ENCODE measurements at regions not wholly inside any gene's neighbourhood (a gene's known extent, or its start where the extent isn't known, plus 50 kb on each side); places are given as distances from the start of the nearest gene placed in this dataset.

DNA sequence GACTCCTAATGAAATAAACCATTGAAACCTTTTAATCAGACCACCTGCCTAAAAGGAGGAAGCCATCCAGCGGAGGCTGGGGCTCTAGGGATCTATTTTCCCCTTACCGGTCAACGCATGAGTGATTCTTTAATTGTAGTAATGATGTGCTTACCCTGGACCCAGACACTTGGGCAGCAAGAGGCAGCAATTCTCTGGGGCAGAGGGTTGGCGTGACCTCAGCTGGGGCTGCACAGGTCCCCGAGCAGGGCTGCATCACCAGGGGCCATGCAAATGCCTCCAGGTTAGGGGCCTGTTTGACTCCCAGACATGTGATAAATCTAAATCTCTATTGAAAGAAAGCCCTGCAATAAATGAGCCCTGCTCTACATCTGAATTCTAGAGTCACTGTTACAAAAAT, 194.2 kb upstream of the TSHZ3 start:
- no peaks in the 10 kb centered on the region for H3K27me3 ChIP-seq (ENCODE audit: control insufficient read depth, extremely low read depth, insufficient read depth, low read length)
- DNase-seq (ENCODE audit: low read depth, low spot score) = no peak

DNA sequence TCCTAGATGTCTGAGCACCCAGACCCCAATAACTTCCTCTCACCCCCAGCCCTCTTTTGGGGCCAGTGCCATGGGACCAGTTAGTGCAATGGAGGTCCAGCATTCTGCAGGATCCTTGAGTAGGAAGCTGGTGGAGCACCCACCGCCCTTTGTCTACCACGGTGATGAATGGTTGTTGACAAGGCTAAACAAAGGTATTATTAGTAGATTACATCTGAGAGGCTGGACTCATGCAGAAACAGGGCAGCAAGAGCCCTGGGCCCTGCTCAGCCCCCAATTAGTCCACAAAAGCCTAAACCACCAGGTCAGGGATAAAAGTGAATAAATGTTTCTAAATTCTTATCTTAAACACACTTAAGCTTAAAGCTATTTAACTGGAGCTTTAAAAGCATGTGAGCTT, 196.5 kb upstream of the TSHZ3 start:
- Histone ChIP-seq H2AFZ (ENCODE audit: control insufficient read depth, low read length) (no peak overlapping the region), H3K36me3 (ENCODE audit: control insufficient read depth in 2 of 2, extremely low read depth in 1 of 2, insufficient read depth in 2 of 2, low read length in 2 of 2) (no peaks in the 10 kb centered on the region), H3K9ac (ENCODE audit: control insufficient read depth, extremely low read depth, insufficient read depth, low read length) (no peak overlapping the region), H3K9me3 (ENCODE audit: control insufficient read depth, low read depth, low read length) (no peaks in the 10 kb centered on the region), H4K20me1 (ENCODE audit: control insufficient read depth, extremely low read depth, insufficient read depth, low read length) (no peaks in the 10 kb centered on the region), H3K27ac (ENCODE audit: control insufficient read depth, insufficient read depth, low read length) (no peak overlapping the region), H3K4me1 (ENCODE audit: control insufficient read depth, extremely low read depth, insufficient read depth, low read length) (no peaks in the 10 kb centered on the region), H3K79me2 (ENCODE audit: control insufficient read depth, insufficient read depth, low read length) (no peaks in the 10 kb centered on the region), H3K27me3 (ENCODE audit: control insufficient read depth, extremely low read depth, insufficient read depth, low read length) (no peaks in the 10 kb centered on the region), H3K4me3 (ENCODE audit: control insufficient read depth in 2 of 3, extremely low read depth in 1 of 3, insufficient read depth in 2 of 3, low read depth in 1 of 3, low read length in 3 of 3) (no peak overlapping the region), H3K4me2 (ENCODE audit: control insufficient read depth, extremely low read depth, insufficient read depth, low read depth, low read length) (no peak overlapping the region), H3K9me1 (ENCODE audit: control insufficient read depth, extremely low read depth, insufficient read depth, low read length) (no peaks in the 10 kb centered on the region)
- dilution Hi-C loops (cut with MboI; ENCODE audit: extremely low pct_ligation_motif_present, low sequenced_read_pairs) = no loop called here
- FAIRE-seq (no peak), DNase-seq (ENCODE audit: low read depth, low spot score) (no peak)
- TF ChIP-seq, protein P1, sequence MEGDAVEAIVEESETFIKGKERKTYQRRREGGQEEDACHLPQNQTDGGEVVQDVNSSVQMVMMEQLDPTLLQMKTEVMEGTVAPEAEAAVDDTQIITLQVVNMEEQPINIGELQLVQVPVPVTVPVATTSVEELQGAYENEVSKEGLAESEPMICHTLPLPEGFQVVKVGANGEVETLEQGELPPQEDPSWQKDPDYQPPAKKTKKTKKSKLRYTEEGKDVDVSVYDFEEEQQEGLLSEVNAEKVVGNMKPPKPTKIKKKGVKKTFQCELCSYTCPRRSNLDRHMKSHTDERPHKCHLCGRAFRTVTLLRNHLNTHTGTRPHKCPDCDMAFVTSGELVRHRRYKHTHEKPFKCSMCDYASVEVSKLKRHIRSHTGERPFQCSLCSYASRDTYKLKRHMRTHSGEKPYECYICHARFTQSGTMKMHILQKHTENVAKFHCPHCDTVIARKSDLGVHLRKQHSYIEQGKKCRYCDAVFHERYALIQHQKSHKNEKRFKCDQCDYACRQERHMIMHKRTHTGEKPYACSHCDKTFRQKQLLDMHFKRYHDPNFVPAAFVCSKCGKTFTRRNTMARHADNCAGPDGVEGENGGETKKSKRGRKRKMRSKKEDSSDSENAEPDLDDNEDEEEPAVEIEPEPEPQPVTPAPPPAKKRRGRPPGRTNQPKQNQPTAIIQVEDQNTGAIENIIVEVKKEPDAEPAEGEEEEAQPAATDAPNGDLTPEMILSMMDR (optimal IDR thresholded peaks at IDR 0.05 in 1 of 3, IDR thresholded peaks at IDR 0.05 in 1 of 3, conservative IDR thresholded peaks at IDR 0.05 in 1 of 3; ENCODE audit: extremely low read depth in 1 of 3, insufficient read depth in 2 of 3, low read length in 3 of 3) = no peak
- TF ChIP-seq EZH2 (IDR thresholded peaks at IDR 0.05; ENCODE audit: low read length) = no peak

More for the DNA sequence above, 194.2 kb upstream of the TSHZ3 start:
- H3K4me2 ChIP-seq (ENCODE audit: control insufficient read depth, extremely low read depth, insufficient read depth, low read depth, low read length) = no peak overlapping the region
- dilution Hi-C loops (cut with MboI; ENCODE audit: extremely low pct_ligation_motif_present, low sequenced_read_pairs) = no loop called here
- FAIRE-seq = no peak
- peaks cover 2% of the 10 kb centered on the region for H3K9me3 ChIP-seq (ENCODE audit: control insufficient read depth, low read depth, low read length)
- no peaks in the 10 kb centered on the region for H3K4me1 ChIP-seq (ENCODE audit: control insufficient read depth, extremely low read depth, insufficient read depth, low read length)
- TF ChIP-seq, protein P1 (optimal IDR thresholded peaks at IDR 0.05 in 1 of 3, IDR thresholded peaks at IDR 0.05 in 1 of 3, conservative IDR thresholded peaks at IDR 0.05 in 1 of 3; ENCODE audit: extremely low read depth in 1 of 3, insufficient read depth in 2 of 3, low read length in 3 of 3) = no peak
- no peak for TF ChIP-seq EZH2 (IDR thresholded peaks at IDR 0.05; ENCODE audit: low read length)
- H3K36me3 ChIP-seq (ENCODE audit: control insufficient read depth in 2 of 2, extremely low read depth in 1 of 2, insufficient read depth in 2 of 2, low read length in 2 of 2) = no peaks in the 10 kb centered on the region
- no peak overlapping the region for H2AFZ ChIP-seq (ENCODE audit: control insufficient read depth, low read length)
- H3K9ac ChIP-seq (ENCODE audit: control insufficient read depth, extremely low read depth, insufficient read depth, low read length) = no peak overlapping the region
- no peak overlapping the region for H3K4me3 ChIP-seq (ENCODE audit: control insufficient read depth in 2 of 3, extremely low read depth in 1 of 3, insufficient read depth in 2 of 3, low read depth in 1 of 3, low read length in 3 of 3)
- H4K20me1 ChIP-seq (ENCODE audit: control insufficient read depth, extremely low read depth, insufficient read depth, low read length) = no peaks in the 10 kb centered on the region
- no peaks in the 10 kb centered on the region for H3K9me1 ChIP-seq (ENCODE audit: control insufficient read depth, extremely low read depth, insufficient read depth, low read length)
- no peaks in the 10 kb centered on the region for H3K79me2 ChIP-seq (ENCODE audit: control insufficient read depth, insufficient read depth, low read length)
- no peak overlapping the region for H3K27ac ChIP-seq (ENCODE audit: control insufficient read depth, insufficient read depth, low read length)

Data from keratinocyte (primary cell).